MM.1S (cell line): ENCODE measurements at regions not wholly inside any gene's neighbourhood (a gene's known extent, or its start where the extent isn't known, plus 50 kb on each side); places are given as distances from the start of the nearest gene placed in this dataset.
"Not testable (repeated sequence)": the region's sequence is repeated elsewhere in the genome, so short reads cannot be mapped to it uniquely, and the experiment has no call there.

Experiments
- CTCF ChIP-seq: fragments of 300-600 bp; sonication (generic); IDR thresholded peaks from 2 replicates; pipeline ENCODE4 v1.5.1; 2016; ENCODE audit warnings: antibody characterized with exemption, low read length, mixed read lengths
- EZH2 ChIP-seq: fragments of 300-600 bp; sonication (generic); optimal IDR thresholded peaks from 2 replicates; pipeline ENCODE3; 2017; ENCODE audit warnings: low read depth, mild to moderate bottlenecking, antibody characterized with exemption, low read length, mixed read lengths
- EZH2phosphoT487 ChIP-seq: fragments of 300-600 bp; sonication (generic); IDR thresholded peaks from 2 replicates; pipeline ENCODE4 v1.6.1; 2018; ENCODE audit warnings: antibody characterized with exemption, low read length

DNA sequence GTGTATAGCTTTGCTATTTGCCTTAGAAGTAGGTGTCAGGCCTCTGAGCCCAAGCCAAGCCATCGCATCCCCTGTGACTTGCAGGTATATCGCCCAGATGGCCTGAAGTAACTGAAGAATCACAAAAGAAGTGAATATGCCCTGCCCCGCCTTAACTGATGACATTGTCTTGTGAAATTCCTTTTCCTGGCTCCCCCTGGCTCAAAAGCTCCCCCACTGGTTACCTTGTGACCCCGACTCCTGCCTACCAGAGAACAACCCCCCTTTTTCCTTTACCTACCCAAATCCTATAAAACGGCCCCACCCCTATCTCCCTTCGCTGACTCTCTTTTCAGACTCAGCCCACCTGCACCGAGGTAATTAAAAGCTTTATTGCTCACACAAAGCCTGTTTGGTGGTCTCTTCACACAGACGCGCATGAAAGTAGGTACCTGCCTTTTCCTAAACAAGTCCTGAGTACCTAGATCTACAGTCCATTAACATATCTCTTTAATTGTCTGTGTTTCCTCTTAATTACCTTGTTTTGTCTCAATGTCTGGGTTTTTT lies 653.8 kb upstream of the PCDH10 start:
- not testable (repeated sequence) for TF ChIP-seq CTCF, EZH2, EZH2phosphoT487
